GM21526 (cell line): ENCODE measurements at regions not wholly inside any gene's neighbourhood (a gene's known extent, or its start where the extent isn't known, plus 50 kb on each side); places are given as distances from the start of the nearest gene placed in this dataset.

Experiments
- ATAC-seq: cut with Tn5 transposase; IDR thresholded peaks from one replicate; pipeline ENCODE4 v1.9.1; 2021; ENCODE audit warnings: moderate library complexity; ENCODE audit not compliant: unreplicated experiment, low FRiP score

GRCh38 chr10:128811511-128811910, 655.5 kb upstream of the MGMT start:
- no peak for ATAC-seq

GRCh38 chr10:128812000-128812399, 655.0 kb upstream of the MGMT start:
- no peak for ATAC-seq

- no peak for ATAC-seq
Measured at GRCh38 chr10:128813574-128813973, 653.5 kb upstream of the MGMT start.

- no peak for ATAC-seq
Measured at GRCh38 chr10:128814024-128814423, 653.0 kb upstream of the MGMT start.

- no peak for ATAC-seq
Measured at GRCh38 chr10:128814782-128815181, 652.3 kb upstream of the MGMT start.

GRCh38 chr10:128816726-128817125, 650.3 kb upstream of the MGMT start:
- ATAC-seq: no peak

- no peak for ATAC-seq
Measured at GRCh38 chr10:128817636-128818035, 649.4 kb upstream of the MGMT start.

- ATAC-seq: no peak
Measured at GRCh38 chr10:128820663-128821062, 646.4 kb upstream of the MGMT start.

- ATAC-seq: no peak
Measured at GRCh38 chr10:128823201-128823600, 643.8 kb upstream of the MGMT start.

- no peak for ATAC-seq
Measured at GRCh38 chr10:128825626-128826025, 641.4 kb upstream of the MGMT start.

GRCh38 chr10:128833671-128834070, 633.4 kb upstream of the MGMT start:
- ATAC-seq: no peak

- ATAC-seq: no peak
Measured at GRCh38 chr10:128835361-128835760, 631.7 kb upstream of the MGMT start.

- no peak for ATAC-seq
Measured at GRCh38 chr10:128837478-128837877, 629.6 kb upstream of the MGMT start.

GRCh38 chr10:128839134-128839533, 627.9 kb upstream of the MGMT start:
- no peak for ATAC-seq

GRCh38 chr10:128839701-128840100, 627.3 kb upstream of the MGMT start:
- no peak for ATAC-seq

- ATAC-seq: no peak
Measured at GRCh38 chr10:128843972-128844371, 623.1 kb upstream of the MGMT start.

GRCh38 chr10:128846927-128847326, 620.1 kb upstream of the MGMT start:
- ATAC-seq: no peak

GRCh38 chr10:128848810-128849209, 618.2 kb upstream of the MGMT start:
- no peak for ATAC-seq

GRCh38 chr10:128850647-128851046, 616.4 kb upstream of the MGMT start:
- no peak for ATAC-seq

- no peak for ATAC-seq
Measured at GRCh38 chr10:128851281-128851680, 615.8 kb upstream of the MGMT start.

- no peak for ATAC-seq
Measured at GRCh38 chr10:128851726-128852125, 615.3 kb upstream of the MGMT start.

GRCh38 chr10:128852449-128852848, 614.6 kb upstream of the MGMT start:
- no peak for ATAC-seq

GRCh38 chr10:128852902-128853301, 614.1 kb upstream of the MGMT start:
- no peak for ATAC-seq
